IMR-90 (cell line): ENCODE measurements at regions not wholly inside any gene's neighbourhood (a gene's known extent, or its start where the extent isn't known, plus 50 kb on each side); places are given as distances from the start of the nearest gene placed in this dataset.

Source experiments
- ATAC-seq: fragments of 200-7000 bp; cut with Tn5 transposase; 2 replicates; pipeline ENCODE4 v1.9.1; 2020; ENCODE audit warnings: low read depth, mild to moderate bottlenecking, moderate library complexity
- BruUV-seq: library from RNA; stranded (reverse); fragments of 400-500 nt; replicated peaks from 2 replicates; lab custom pipeline; 2021; lab: Mats Ljungman, UMichigan
- CTCF ChIA-PET: fragments of 300-600 bp; formaldehyde crosslinking; extraction: SDS; loops from one replicate; lab custom pipeline; 2021; ENCODE audit warnings: antibody characterized with exemption; lab: Yijun Ruan, JAX
- POLR2A ChIA-PET: fragments of 300-600 bp; sonication (Branson Sonifier 250); formaldehyde crosslinking; loops from one replicate; lab custom pipeline; 2022; ENCODE audit warnings: antibody characterized with exemption; ENCODE audit not compliant: unreplicated experiment; lab: Charles Lee
- DNase-seq: peaks from one replicate; pipeline ENCODE4 v3.0.0; 2013
- H2AFZ ChIP-seq: replicated peaks from 2 replicates; pipeline ENCODE3; 2013; ENCODE audit warnings: low read length, mild to moderate bottlenecking; ENCODE audit not compliant: poor library complexity
- H2AK5ac ChIP-seq: 2 replicates; pipeline ENCODE4 v1.6.1; 2013; ENCODE audit warnings: low read depth, low read length, inconsistent platforms
- H2AK9ac ChIP-seq: replicated peaks from 2 replicates; pipeline ENCODE3; 2013; ENCODE audit warnings: mild to moderate bottlenecking, low read depth, low read length, moderate library complexity; ENCODE audit not compliant: poor library complexity
- H2BK120ac ChIP-seq: 2 replicates; pipeline ENCODE4 v1.6.1; 2013; ENCODE audit warnings: low read depth, low read length, inconsistent platforms
- H2BK15ac ChIP-seq: 3 replicates; pipeline ENCODE4 v1.6.1; 2013; ENCODE audit warnings: low read depth, low read length, inconsistent platforms
- H2BK20ac ChIP-seq: 2 replicates; pipeline ENCODE4 v1.6.1; 2013; ENCODE audit warnings: low read depth, mild to moderate bottlenecking, inconsistent platforms, low read length, moderate library complexity
- H2BK5ac ChIP-seq: 2 replicates; pipeline ENCODE4 v1.6.1; 2013; ENCODE audit warnings: mild to moderate bottlenecking, low read depth, low read length, inconsistent platforms; ENCODE audit not compliant: poor library complexity, severe bottlenecking
- H3K14ac ChIP-seq: replicated peaks from 2 replicates; pipeline ENCODE4 v1.6.1; 2013; ENCODE audit warnings: low read depth, low read length, inconsistent platforms
- H3K18ac ChIP-seq: 2 replicates; pipeline ENCODE4 v1.6.1; 2013; ENCODE audit warnings: low read depth, low read length, control low read depth
- H3K23ac ChIP-seq: 2 replicates; pipeline ENCODE4 v1.6.1; 2013; ENCODE audit warnings: low read depth, low read length, inconsistent platforms
- H3K27ac ChIP-seq: 2 replicates; pipeline ENCODE4 v1.5.1; 2013; ENCODE audit warnings: mild to moderate bottlenecking, control low read depth, low read length; ENCODE audit not compliant: insufficient read depth
- H3K27me3 ChIP-seq: 2 replicates; pipeline ENCODE4 v1.6.1; 2013; ENCODE audit warnings: low read length; ENCODE audit not compliant: control insufficient read depth, insufficient read depth
- H3K36me3 ChIP-seq: 2 replicates; pipeline ENCODE4 v1.6.1; 2013; ENCODE audit warnings: low read length, mixed read lengths; ENCODE audit not compliant: control insufficient read depth, insufficient read depth
- H3K4ac ChIP-seq: 2 replicates; pipeline ENCODE4 v1.6.1; 2013; ENCODE audit warnings: low read depth, low read length, inconsistent platforms
- H3K4me1 ChIP-seq: 2 replicates; pipeline ENCODE4 v1.6.1; 2013; ENCODE audit warnings: low read length, mixed read lengths; ENCODE audit not compliant: control insufficient read depth, insufficient read depth
- H3K4me2 ChIP-seq: 2 replicates; pipeline ENCODE4 v1.6.1; 2013; ENCODE audit warnings: low read depth, mild to moderate bottlenecking, control low read depth, low read length, moderate library complexity
- H3K4me3 ChIP-seq: 2 replicates; pipeline ENCODE4 v1.5.1; 2013; ENCODE audit warnings: low read depth, mild to moderate bottlenecking, control low read depth, low read length, moderate library complexity; ENCODE audit not compliant: insufficient read depth
- H3K56ac ChIP-seq: 2 replicates; pipeline ENCODE4 v1.6.1; 2013; ENCODE audit warnings: low read length, inconsistent platforms; ENCODE audit not compliant: insufficient read depth; ENCODE audit errors: extremely low read depth
- H3K79me1 ChIP-seq, 2 experiments: 2 replicates each; pipeline ENCODE4 v1.6.1; 2013; ENCODE audit warnings: low read length in 2 of 2, inconsistent platforms in 1 of 2, low read depth in 1 of 2
- H3K9ac ChIP-seq: 2 replicates; pipeline ENCODE4 v1.6.1; 2013; ENCODE audit warnings: low read depth, low read length, control low read depth
- H3K9me1 ChIP-seq: 2 replicates; pipeline ENCODE4 v1.6.1; 2013; ENCODE audit warnings: low read length, inconsistent platforms; ENCODE audit not compliant: insufficient read depth
- H3K9me3 ChIP-seq: 2 replicates; pipeline ENCODE4 v1.6.1; 2013; ENCODE audit warnings: low read length; ENCODE audit not compliant: control insufficient read depth, insufficient read depth
- H4K20me1 ChIP-seq: 2 replicates; pipeline ENCODE4 v1.6.1; 2013; ENCODE audit warnings: low read length, inconsistent platforms; ENCODE audit not compliant: insufficient read depth
- H4K5ac ChIP-seq: 2 replicates; pipeline ENCODE4 v1.6.1; 2013; ENCODE audit warnings: mild to moderate bottlenecking, low read depth, low read length, control low read depth
- H4K8ac ChIP-seq, 2 experiments: 2 replicates each; pipeline ENCODE4 v1.6.1; 2013; ENCODE audit warnings: low read depth in 2 of 2, low read length in 2 of 2, control low read depth in 1 of 2, inconsistent platforms in 1 of 2
- H4K91ac ChIP-seq: 2 replicates; pipeline ENCODE4 v1.6.1; 2013; ENCODE audit warnings: low read depth, low read length, inconsistent platforms; ENCODE audit not compliant: insufficient read depth
- BHLHE40 ChIP-seq: fragments of 150-350 bp; IDR thresholded peaks from 2 replicates; pipeline ENCODE4 v1.6.1; 2016; ENCODE audit warnings: mild to moderate bottlenecking, low read depth, low read length
- CHD1 ChIP-seq: IDR thresholded peaks from 2 replicates; pipeline ENCODE4 v1.6.1; 2012; ENCODE audit warnings: low read depth, low read length, improper control_type of control experiment
- CTCF ChIP-seq: conservative IDR thresholded peaks from 2 replicates; pipeline ENCODE4 v1.5.1; 2012; ENCODE audit warnings: mild to moderate bottlenecking, low read depth, low read length, improper control_type of control experiment
- FOS ChIP-seq: fragments of 150-350 bp; IDR thresholded peaks from 2 replicates; pipeline ENCODE4 v1.6.1; 2016; ENCODE audit warnings: low read depth, low read length
- MAFK ChIP-seq: IDR thresholded peaks from 2 replicates; pipeline ENCODE4 v1.6.1; 2012; ENCODE audit warnings: low read depth, low read length, improper control_type of control experiment
- MAZ ChIP-seq: IDR thresholded peaks from 2 replicates; pipeline ENCODE4 v1.6.1; 2012; ENCODE audit warnings: low read depth, mild to moderate bottlenecking, low read length, improper control_type of control experiment, moderate library complexity, borderline replicate concordance
- MXI1 ChIP-seq: IDR thresholded peaks from 2 replicates; pipeline ENCODE4 v1.6.1; 2012; ENCODE audit warnings: low read depth, mild to moderate bottlenecking, low read length, moderate library complexity, borderline replicate concordance
- NFE2L2 ChIP-seq: fragments of 150-350 bp; IDR thresholded peaks from 2 replicates; pipeline ENCODE4 v1.6.1; 2016; ENCODE audit warnings: low read depth, mild to moderate bottlenecking, low read length
- POLR2A ChIP-seq: IDR thresholded peaks from 2 replicates; pipeline ENCODE4 v1.6.1; 2012; ENCODE audit warnings: mild to moderate bottlenecking, low read depth, low read length
- RAD21 ChIP-seq: IDR thresholded peaks from 2 replicates; pipeline ENCODE4 v1.6.1; 2012; ENCODE audit warnings: low read length, improper control_type of control experiment
- RFX5 ChIP-seq: IDR thresholded peaks from 2 replicates; pipeline ENCODE4 v1.8.0; 2012; ENCODE audit warnings: low read depth, mild to moderate bottlenecking, low read length, moderate library complexity
- SMC3 ChIP-seq: fragments of 150-350 bp; IDR thresholded peaks from 2 replicates; pipeline ENCODE4 v1.6.1; 2016; ENCODE audit warnings: low read depth, mild to moderate bottlenecking, antibody characterized with exemption, low read length, moderate library complexity
- USF2 ChIP-seq: fragments of 150-350 bp; IDR thresholded peaks from 2 replicates; pipeline ENCODE4 v1.6.1; 2017; ENCODE audit warnings: mild to moderate bottlenecking, antibody characterized with exemption, low read length, low read depth
- WGBS, 2 experiments: methylation state at CpG; one replicate each; pipeline versions ENCODE4 v1.1.5 to v1.1.7; 2013; ENCODE audit warnings: missing lambda C conversion rate in 2 of 2; ENCODE audit not compliant: insufficient read length in 1 of 2; ENCODE audit errors: extremely low coverage in 2 of 2; 5-methylcytosine and 5-hydroxymethylcytosine counted together
- dilution Hi-C: fragments of 300-500 bp; cut with HindIII; formaldehyde crosslinking; loops from one replicate; pipeline ENCODE4 v1.14.3; 2018; ENCODE audit warnings: low sequenced_read_pairs; ENCODE audit not compliant: unreplicated experiment
- in situ Hi-C: fragments of 300-500 bp; cut with MboI; formaldehyde crosslinking; loops from 3 replicates; pipeline ENCODE4 v1.14.3; 2019; ENCODE audit warnings: low sequenced_read_pairs, inconsistent platforms, mixed read lengths
- intact Hi-C: fragments of 100-400 bp; cut with micrococcal nuclease; formaldehyde crosslinking; loops from 2 replicates; pipeline ENCODE4 v1.10.0; 2022

- Histone ChIP-seq H2AFZ (no peak overlapping the region), H3K4me2 (no peak overlapping the region), H3K4me3 (no peak overlapping the region), H3K9me3 (peaks cover 5% of the 10 kb centered on the region; the same call in 1 of the 2 replicates), H3K9ac (no peak overlapping the region), H4K5ac (no peak overlapping the region), H3K27ac (no peak overlapping the region), H2AK9ac (no peak overlapping the region), H2BK20ac (no peak overlapping the region), H3K79me1 (no peaks in the 10 kb centered on the region), H3K4me1 (no peaks in the 10 kb centered on the region), H3K4ac (no peak overlapping the region), H3K56ac (no peak overlapping the region), H3K14ac (no peak overlapping the region), H3K27me3 (no peaks in the 10 kb centered on the region), H3K23ac (no peak overlapping the region), H2AK5ac (no peak overlapping the region), H2BK15ac (no peak overlapping the region), H4K20me1 (no peaks in the 10 kb centered on the region), H2BK5ac (no peak overlapping the region), H2BK120ac (no peak overlapping the region), H4K8ac (no peak overlapping the region), H3K18ac (no peak overlapping the region), H3K36me3 (no peaks in the 10 kb centered on the region), H4K91ac (no peak overlapping the region), H3K9me1 (no peaks in the 10 kb centered on the region)
- intact Hi-C loops (no loop called here), dilution Hi-C loops (no loop called here), in situ Hi-C loops (no loop called here)
- WGBS, 2 experiments = no CpG with 5 or more reads among the region's 5 CpGs
- ChIA-PET CTCF (no interaction called here), POLR2A (no interaction called here)
- ATAC-seq (no peak), DNase-seq (no peak)
- no TSS peak for BruUV-seq
- TF ChIP-seq MAFK (no peak), RAD21 (no peak), MXI1 (no peak), SMC3 (no peak), RFX5 (no peak), CTCF (no peak), POLR2A (no peak), BHLHE40 (no peak), NFE2L2 (no peak), CHD1 (no peak), MAZ (no peak), FOS (no peak), USF2 (no peak)
These were observed 356.1 kb upstream of the DMAC1 start for GRCh38 chr9:8155706-8156105.
